DMS79 treated with DMSO at 0.1 percent for 48 hours (cell line): ENCODE measurements at regions not wholly inside any gene's neighbourhood (a gene's known extent, or its start where the extent isn't known, plus 50 kb on each side); places are given as distances from the start of the nearest gene placed in this dataset.
"Not testable (repeated sequence)": the region's sequence is repeated elsewhere in the genome, so short reads cannot be mapped to it uniquely, and the experiment has no call there.

Experiments
- DNase-seq: peaks from one replicate; lab custom pipeline; 2025; lab: John Stamatoyannopoulos, UW

- DNase-seq, result no peak
These were observed 226.3 kb upstream of the NPVF start for GRCh38 chr7:25454562-25455041.

- DNase-seq, result no peak
These were observed 227.5 kb upstream of the NPVF start for GRCh38 chr7:25455683-25456251.

GRCh38 chr7:25456467-25457171 lies 228.3 kb upstream of the NPVF start:
- peak; percentile 30 for DNase-seq

GRCh38 chr7:25459057-25459456 lies 230.8 kb upstream of the NPVF start:
- DNase-seq, result no peak

- no peak for DNase-seq
These were observed 232.1 kb upstream of the NPVF start for GRCh38 chr7:25460433-25460832.

- DNase-seq, result peak; percentile 6
These were observed 241.4 kb upstream of the NPVF start for GRCh38 chr7:25469669-25470068.

GRCh38 chr7:25476863-25477499 lies 248.7 kb upstream of the NPVF start:
- DNase-seq, result peak; percentile 5

GRCh38 chr7:25478221-25478620 lies 249.9 kb upstream of the NPVF start:
- not testable (repeated sequence) for DNase-seq

GRCh38 chr7:25478925-25479324 lies 250.6 kb upstream of the NPVF start:
- no peak for DNase-seq

GRCh38 chr7:25481891-25482290 lies 253.6 kb upstream of the NPVF start:
- DNase-seq, result no peak

GRCh38 chr7:25482631-25483030 lies 254.3 kb upstream of the NPVF start:
- DNase-seq, result peak; percentile 4

GRCh38 chr7:25485026-25485425 lies 256.7 kb upstream of the NPVF start:
- no peak for DNase-seq

- no peak for DNase-seq
These were observed 258.4 kb upstream of the NPVF start for GRCh38 chr7:25486656-25487055.

GRCh38 chr7:25493805-25494366 lies 265.6 kb upstream of the NPVF start:
- DNase-seq, result no peak

- no peak for DNase-seq
These were observed 266.6 kb upstream of the NPVF start for GRCh38 chr7:25494896-25495295.

GRCh38 chr7:25495342-25496250 lies 267.3 kb upstream of the NPVF start:
- DNase-seq, result peak; percentile 32

- DNase-seq, result no peak
These were observed 268.4 kb upstream of the NPVF start for GRCh38 chr7:25496476-25497368.

- no peak for DNase-seq
These were observed 272.2 kb upstream of the NPVF start for GRCh38 chr7:25500393-25500921.

GRCh38 chr7:25503306-25503705 lies 275.0 kb upstream of the NPVF start:
- DNase-seq, result no peak

- DNase-seq, result no peak
These were observed 283.9 kb upstream of the NPVF start for GRCh38 chr7:25512061-25512687.
